ENCODE measurements at regions not wholly inside any gene's neighbourhood (a gene's known extent, or its start where the extent isn't known, plus 50 kb on each side); places are given as distances from the start of the nearest gene placed in this dataset.

DNA sequence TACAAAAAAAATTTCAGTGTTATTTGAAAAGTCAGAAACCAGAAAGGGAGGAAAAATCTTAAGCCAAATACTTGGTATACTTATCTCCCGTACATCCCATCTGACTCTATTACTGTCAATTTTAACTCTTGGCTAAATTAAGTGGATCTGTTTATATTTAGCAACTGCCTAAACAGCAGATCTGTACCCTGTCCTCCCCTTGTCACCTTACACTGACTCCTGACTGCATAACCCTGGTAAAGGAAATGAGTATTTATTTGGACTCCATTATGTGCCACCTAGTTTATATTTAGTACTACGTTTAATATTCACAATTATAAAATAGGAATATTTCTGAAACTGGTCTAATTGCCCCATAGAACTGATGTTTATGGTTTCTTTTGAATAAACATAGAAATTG lies 730.2 kb upstream of the GJE1 start:
- TF ChIP-seq, protein P1, sequence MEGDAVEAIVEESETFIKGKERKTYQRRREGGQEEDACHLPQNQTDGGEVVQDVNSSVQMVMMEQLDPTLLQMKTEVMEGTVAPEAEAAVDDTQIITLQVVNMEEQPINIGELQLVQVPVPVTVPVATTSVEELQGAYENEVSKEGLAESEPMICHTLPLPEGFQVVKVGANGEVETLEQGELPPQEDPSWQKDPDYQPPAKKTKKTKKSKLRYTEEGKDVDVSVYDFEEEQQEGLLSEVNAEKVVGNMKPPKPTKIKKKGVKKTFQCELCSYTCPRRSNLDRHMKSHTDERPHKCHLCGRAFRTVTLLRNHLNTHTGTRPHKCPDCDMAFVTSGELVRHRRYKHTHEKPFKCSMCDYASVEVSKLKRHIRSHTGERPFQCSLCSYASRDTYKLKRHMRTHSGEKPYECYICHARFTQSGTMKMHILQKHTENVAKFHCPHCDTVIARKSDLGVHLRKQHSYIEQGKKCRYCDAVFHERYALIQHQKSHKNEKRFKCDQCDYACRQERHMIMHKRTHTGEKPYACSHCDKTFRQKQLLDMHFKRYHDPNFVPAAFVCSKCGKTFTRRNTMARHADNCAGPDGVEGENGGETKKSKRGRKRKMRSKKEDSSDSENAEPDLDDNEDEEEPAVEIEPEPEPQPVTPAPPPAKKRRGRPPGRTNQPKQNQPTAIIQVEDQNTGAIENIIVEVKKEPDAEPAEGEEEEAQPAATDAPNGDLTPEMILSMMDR (IDR thresholded peaks at IDR 0.05 in 4 of 5, conservative IDR thresholded peaks at IDR 0.05 in 1 of 5) = no peak
- TF ChIP-seq POLR2A (IDR thresholded peaks at IDR 0.05) = no peak
